ENCODE measurements at regions not wholly inside any gene's neighbourhood (a gene's known extent, or its start where the extent isn't known, plus 50 kb on each side); places are given as distances from the start of the nearest gene placed in this dataset.

DNA sequence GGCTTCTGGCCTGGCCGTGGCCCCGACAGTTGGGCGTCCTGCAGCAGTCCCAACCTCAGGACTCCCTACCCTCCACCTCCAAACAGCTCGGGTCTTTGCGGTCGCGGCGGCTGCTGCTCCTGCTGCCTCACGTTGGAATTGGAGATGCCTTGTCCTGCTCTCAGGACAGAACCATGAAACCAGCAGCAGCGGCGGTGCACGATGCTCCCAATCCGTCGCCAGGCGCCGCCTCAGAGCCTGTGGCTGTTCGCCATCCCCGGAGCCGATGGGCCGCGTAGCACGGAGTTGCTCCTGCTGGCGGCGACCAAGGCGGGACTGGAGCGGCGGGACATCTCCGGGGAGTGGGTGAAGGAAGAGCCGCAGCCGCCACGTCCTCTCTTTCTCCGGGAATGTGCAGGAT is 1965.9 kb downstream of the TP53TG3F start:
- no peak overlapping the region for H3K4me3 ChIP-seq (ENCODE audit: low read depth, low read length)
- TF ChIP-seq, protein P1, sequence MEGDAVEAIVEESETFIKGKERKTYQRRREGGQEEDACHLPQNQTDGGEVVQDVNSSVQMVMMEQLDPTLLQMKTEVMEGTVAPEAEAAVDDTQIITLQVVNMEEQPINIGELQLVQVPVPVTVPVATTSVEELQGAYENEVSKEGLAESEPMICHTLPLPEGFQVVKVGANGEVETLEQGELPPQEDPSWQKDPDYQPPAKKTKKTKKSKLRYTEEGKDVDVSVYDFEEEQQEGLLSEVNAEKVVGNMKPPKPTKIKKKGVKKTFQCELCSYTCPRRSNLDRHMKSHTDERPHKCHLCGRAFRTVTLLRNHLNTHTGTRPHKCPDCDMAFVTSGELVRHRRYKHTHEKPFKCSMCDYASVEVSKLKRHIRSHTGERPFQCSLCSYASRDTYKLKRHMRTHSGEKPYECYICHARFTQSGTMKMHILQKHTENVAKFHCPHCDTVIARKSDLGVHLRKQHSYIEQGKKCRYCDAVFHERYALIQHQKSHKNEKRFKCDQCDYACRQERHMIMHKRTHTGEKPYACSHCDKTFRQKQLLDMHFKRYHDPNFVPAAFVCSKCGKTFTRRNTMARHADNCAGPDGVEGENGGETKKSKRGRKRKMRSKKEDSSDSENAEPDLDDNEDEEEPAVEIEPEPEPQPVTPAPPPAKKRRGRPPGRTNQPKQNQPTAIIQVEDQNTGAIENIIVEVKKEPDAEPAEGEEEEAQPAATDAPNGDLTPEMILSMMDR (IDR thresholded peaks at IDR 0.05; ENCODE audit: low read depth, low read length, missing control alignments) = no peak
- DNase-seq (ENCODE audit: low read depth) = no peak

DNA sequence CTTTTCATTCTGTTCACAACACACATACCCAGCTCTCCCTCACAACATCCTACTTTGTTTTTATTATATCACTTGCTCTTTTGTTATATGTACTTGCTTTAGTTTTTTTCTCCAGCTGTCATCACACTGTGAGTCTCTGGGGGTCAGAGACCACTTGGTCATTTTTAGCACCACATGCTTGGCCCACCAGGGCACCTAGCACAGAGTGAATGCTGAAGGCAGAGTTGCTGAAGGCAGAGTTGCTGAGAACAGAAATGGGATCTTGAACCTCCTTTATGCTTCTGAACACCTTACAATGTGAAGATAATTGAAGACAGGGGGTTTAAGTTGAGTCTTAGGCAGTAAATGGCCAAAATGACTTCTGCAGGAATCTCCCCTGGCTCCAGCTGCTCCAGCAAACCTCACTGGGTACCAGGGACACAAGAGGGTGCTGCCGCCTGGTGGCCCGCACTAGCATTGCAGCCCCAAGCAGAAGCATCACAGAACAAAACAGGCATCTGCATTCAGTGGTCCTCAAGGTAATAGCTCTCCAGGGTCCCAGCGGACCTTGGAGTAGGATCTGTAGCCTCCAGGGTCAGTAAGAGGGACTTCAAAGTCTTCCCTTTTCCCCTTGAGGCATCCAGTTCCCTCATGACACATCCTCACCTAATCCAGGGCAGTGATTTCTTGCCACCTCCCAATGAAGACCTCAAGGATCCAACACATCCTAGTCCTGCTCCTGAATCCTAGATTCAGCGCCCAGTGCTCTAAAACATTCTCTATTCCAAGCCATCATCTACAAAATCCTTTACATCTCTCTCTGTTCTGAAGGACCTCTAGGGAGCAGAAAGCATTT is 1972.6 kb downstream of the TP53TG3F start:
- TF ChIP-seq, protein P1 (IDR thresholded peaks at IDR 0.05; ENCODE audit: low read depth, low read length, missing control alignments) = peak; percentile 77
- DNase-seq (ENCODE audit: low read depth) = no peak
- H3K4me3 ChIP-seq (ENCODE audit: low read depth, low read length) = no peak overlapping the region

DNA sequence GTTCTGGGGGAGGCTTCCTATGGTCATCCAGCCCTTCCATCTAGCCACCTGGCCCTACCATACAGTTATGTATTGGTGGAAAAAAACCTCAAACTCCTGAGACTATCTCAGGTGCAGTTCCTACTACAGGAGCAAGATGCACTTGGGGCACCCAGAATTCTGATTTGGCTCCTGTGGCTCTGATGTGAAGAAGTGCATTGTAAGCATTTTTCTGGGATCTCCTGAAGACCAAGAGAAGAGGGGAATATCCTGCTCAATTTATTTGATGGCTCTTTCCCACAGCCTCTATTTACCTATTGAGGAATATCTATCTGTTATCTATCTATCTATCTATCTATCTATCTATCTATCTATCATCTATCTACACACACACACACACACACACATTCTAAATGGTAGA is 1981.5 kb downstream of the TP53TG3F start:
- TF ChIP-seq, protein P1 (IDR thresholded peaks at IDR 0.05; ENCODE audit: low read depth, low read length, missing control alignments) = no peak
- DNase-seq (ENCODE audit: low read depth) = no peak
- H3K4me3 ChIP-seq (ENCODE audit: low read depth, low read length) = no peak overlapping the region

DNA sequence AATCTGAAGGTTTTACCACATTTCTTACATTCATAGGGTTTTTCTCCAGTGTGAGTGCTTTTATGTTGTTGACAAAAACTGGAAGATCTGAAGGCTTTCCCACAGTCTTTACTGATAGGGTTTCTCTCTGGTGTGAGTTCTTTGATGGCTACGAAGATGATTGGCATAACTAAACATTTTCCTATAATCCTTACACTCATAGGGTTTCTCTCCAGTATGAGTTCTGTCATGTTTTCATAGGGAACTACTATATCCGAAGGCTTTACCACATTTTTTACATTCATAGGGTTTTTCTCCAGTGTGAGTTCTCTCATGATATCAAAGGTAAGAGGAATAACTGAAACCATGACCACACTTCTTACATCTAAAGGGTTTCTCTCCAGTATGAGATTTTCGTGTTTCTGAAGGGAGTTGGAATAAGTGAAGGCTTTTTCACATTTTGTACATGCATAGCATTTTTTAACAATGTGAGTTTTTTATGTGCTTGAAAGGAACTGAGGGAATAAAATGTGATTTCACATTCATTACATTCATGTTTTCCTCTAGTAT is 1987.7 kb downstream of the TP53TG3F start:
- H3K4me3 ChIP-seq (ENCODE audit: low read depth, low read length) = no peak overlapping the region
- DNase-seq (ENCODE audit: low read depth) = no peak
- TF ChIP-seq, protein P1 (IDR thresholded peaks at IDR 0.05; ENCODE audit: low read depth, low read length, missing control alignments) = no peak

DNA sequence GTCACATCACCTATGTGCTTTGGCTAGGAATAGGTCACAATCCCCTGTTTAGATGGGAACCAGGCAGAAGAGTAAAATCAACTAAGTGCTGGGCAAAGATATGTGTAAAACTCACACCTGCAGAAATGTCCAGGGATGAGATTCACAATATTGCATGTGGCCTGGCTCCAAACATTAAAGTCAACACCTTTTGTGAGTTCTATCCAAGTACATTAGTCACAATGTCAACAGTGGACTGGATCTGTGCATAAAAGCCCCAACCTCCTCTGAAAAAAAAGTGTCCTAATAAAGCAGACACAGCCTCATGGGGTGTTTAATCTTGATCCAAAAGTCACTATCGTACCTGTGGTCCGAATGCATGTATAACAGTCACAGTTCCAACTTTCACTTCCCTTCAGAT is 1990.3 kb downstream of the TP53TG3F start:
- no peak overlapping the region for H3K4me3 ChIP-seq (ENCODE audit: low read depth, low read length)
- no peak for DNase-seq (ENCODE audit: low read depth)
- TF ChIP-seq, protein P1 (IDR thresholded peaks at IDR 0.05; ENCODE audit: low read depth, low read length, missing control alignments) = no peak

DNA sequence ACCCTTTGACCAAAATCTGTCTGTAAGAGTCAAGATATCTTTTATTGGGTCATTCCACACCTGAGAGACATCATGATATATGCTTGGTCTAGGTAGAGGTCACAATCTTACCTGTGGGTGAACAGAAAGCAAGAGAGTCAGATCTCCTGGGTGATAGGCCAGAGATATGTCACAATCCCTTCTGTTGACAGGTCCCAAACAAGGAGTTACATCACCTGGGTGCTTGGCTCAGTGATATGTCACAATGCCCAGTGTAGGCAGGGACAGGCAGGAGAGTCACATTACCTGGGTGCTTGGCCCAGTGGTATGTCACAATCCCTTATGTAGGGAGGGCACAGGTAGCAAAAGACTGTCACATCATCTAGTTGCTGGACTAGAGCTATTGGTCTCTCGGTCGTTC is 1991.2 kb downstream of the TP53TG3F start:
- DNase-seq (ENCODE audit: low read depth) = no peak
- TF ChIP-seq, protein P1 (IDR thresholded peaks at IDR 0.05; ENCODE audit: low read depth, low read length, missing control alignments) = no peak
- no peak overlapping the region for H3K4me3 ChIP-seq (ENCODE audit: low read depth, low read length)

DNA sequence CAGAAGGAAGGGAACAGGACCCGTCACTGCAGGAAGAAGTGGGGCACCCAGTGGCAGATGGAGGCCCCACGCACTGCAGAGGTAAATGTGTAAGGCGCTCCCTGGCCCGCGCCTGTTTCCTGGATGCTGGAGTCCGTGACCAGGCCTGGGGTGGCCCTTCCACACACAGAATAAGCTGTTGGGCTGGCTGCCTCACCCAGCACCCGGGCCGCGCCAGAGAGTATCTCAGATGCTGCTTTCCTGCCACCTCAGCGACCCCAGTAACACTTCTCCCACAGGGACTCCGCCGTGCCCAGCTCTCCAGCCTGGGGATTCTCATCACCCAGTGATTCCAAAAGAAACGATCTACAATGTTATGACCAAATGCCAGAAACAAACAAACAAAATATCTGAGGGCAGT is 1993.1 kb downstream of the TP53TG3F start:
- TF ChIP-seq, protein P1 (IDR thresholded peaks at IDR 0.05; ENCODE audit: low read depth, low read length, missing control alignments) = no peak
- no peak overlapping the region for H3K4me3 ChIP-seq (ENCODE audit: low read depth, low read length)
- DNase-seq (ENCODE audit: low read depth) = no peak

Measured in GM12864 (cell line).